Medulla oblongata (tissue), 1 donor: ENCODE measurements at regions not wholly inside any gene's neighbourhood (a gene's known extent, or its start where the extent isn't known, plus 50 kb on each side); places are given as distances from the start of the nearest gene placed in this dataset.
"Not testable (repeated sequence)": the region's sequence is repeated elsewhere in the genome, so short reads cannot be mapped to it uniquely, and the experiment has no call there.

Experiments used
- DNase-seq: peaks from one replicate; pipeline ENCODE4 v3.0.0-alpha.2; 2015; ENCODE audit errors: extremely low spot score

- no peak for DNase-seq
Observed at GRCh38 chr2:216950547-216950946, 90.7 kb upstream of the TNP1 start.

GRCh38 chr2:216949700-216950413 lies 90.0 kb upstream of the TNP1 start:
- DNase-seq, result no peak

GRCh38 chr2:216947055-216947454 lies 87.2 kb upstream of the TNP1 start:
- DNase-seq, result no peak

- no peak for DNase-seq
Observed at GRCh38 chr2:216944733-216945132, 84.9 kb upstream of the TNP1 start.

- DNase-seq, result no peak
Observed at GRCh38 chr2:216943109-216943508, 83.2 kb upstream of the TNP1 start.

GRCh38 chr2:216942465-216942864 lies 82.6 kb upstream of the TNP1 start:
- no peak for DNase-seq

- DNase-seq, result no peak
Observed at GRCh38 chr2:216942016-216942415, 82.2 kb upstream of the TNP1 start.

GRCh38 chr2:216936954-216937357 lies 77.1 kb upstream of the TNP1 start:
- DNase-seq, result no peak

GRCh38 chr2:216934623-216935022 lies 74.8 kb upstream of the TNP1 start:
- no peak for DNase-seq

- no peak for DNase-seq
Observed at GRCh38 chr2:216934151-216934550, 74.3 kb upstream of the TNP1 start.

GRCh38 chr2:216932863-216933548 lies 73.1 kb upstream of the TNP1 start:
- DNase-seq, result no peak

GRCh38 chr2:216932113-216932862 lies 72.4 kb upstream of the TNP1 start:
- DNase-seq, result no peak

- no peak for DNase-seq
Observed at GRCh38 chr2:216930716-216931115, 70.9 kb upstream of the TNP1 start.

GRCh38 chr2:216929338-216929737 lies 69.5 kb upstream of the TNP1 start:
- DNase-seq, result not testable (repeated sequence)

GRCh38 chr2:216927163-216927562 lies 67.3 kb upstream of the TNP1 start:
- DNase-seq, result no peak

- DNase-seq, result no peak
Observed at GRCh38 chr2:216925636-216926366, 65.9 kb upstream of the TNP1 start.

GRCh38 chr2:216925006-216925405 lies 65.1 kb upstream of the TNP1 start:
- no peak for DNase-seq

GRCh38 chr2:216923706-216924105 lies 63.8 kb upstream of the TNP1 start:
- DNase-seq, result no peak

GRCh38 chr2:216922175-216922780 lies 62.4 kb upstream of the TNP1 start:
- no peak for DNase-seq

- DNase-seq, result no peak
Observed at GRCh38 chr2:216920937-216921456, 61.1 kb upstream of the TNP1 start.

- no peak for DNase-seq
Observed at GRCh38 chr2:216920143-216920876, 60.4 kb upstream of the TNP1 start.
